Nephron progenitor cell (in vitro differentiated cells): ENCODE measurements at regions not wholly inside any gene's neighbourhood (a gene's known extent, or its start where the extent isn't known, plus 50 kb on each side); places are given as distances from the start of the nearest gene placed in this dataset.

Source experiments
- DNase-seq: peaks from one replicate; pipeline ENCODE4 v3.0.0; 2021
- H3K27ac Mint-ChIP-seq: 2 replicates; pipeline ENCODE4 v1.8.0; 2021; ENCODE audit warnings: mild to moderate bottlenecking, moderate library complexity, mixed read lengths
- H3K27me3 Mint-ChIP-seq: 2 replicates; pipeline ENCODE4 v1.8.0; 2021; ENCODE audit warnings: mild to moderate bottlenecking, low read depth, mixed read lengths; ENCODE audit not compliant: poor library complexity
- H3K36me3 Mint-ChIP-seq: 2 replicates; pipeline ENCODE4 v1.8.0; 2021; ENCODE audit warnings: low read depth, mixed read lengths
- H3K4me1 Mint-ChIP-seq: 2 replicates; pipeline ENCODE4 v1.8.0; 2021; ENCODE audit warnings: mixed read lengths
- H3K4me3 Mint-ChIP-seq: 2 replicates; pipeline ENCODE4 v1.8.0; 2021; ENCODE audit warnings: mild to moderate bottlenecking, moderate library complexity, mixed read lengths
- H3K9me3 Mint-ChIP-seq: 2 replicates; pipeline ENCODE4 v1.8.0; 2021; ENCODE audit warnings: mild to moderate bottlenecking, moderate library complexity, mixed read lengths
- TF ChIP-seq, protein P1 (sequence below): fragments of 200-600 bp; sonication (generic); IDR thresholded peaks from 2 replicates; pipeline ENCODE4 v1.5.0; 2021; ENCODE audit warnings: antibody characterized with exemption

- peaks cover 5% of the 10 kb centered on the region for H3K9me3 Mint-ChIP-seq
- no peaks in the 10 kb centered on the region for H3K27me3 Mint-ChIP-seq
- H3K4me1 Mint-ChIP-seq = no peaks in the 10 kb centered on the region
- no peaks in the 10 kb centered on the region for H3K36me3 Mint-ChIP-seq
- no peak overlapping the region for H3K27ac Mint-ChIP-seq
- no peak for DNase-seq
- TF ChIP-seq, protein P1, sequence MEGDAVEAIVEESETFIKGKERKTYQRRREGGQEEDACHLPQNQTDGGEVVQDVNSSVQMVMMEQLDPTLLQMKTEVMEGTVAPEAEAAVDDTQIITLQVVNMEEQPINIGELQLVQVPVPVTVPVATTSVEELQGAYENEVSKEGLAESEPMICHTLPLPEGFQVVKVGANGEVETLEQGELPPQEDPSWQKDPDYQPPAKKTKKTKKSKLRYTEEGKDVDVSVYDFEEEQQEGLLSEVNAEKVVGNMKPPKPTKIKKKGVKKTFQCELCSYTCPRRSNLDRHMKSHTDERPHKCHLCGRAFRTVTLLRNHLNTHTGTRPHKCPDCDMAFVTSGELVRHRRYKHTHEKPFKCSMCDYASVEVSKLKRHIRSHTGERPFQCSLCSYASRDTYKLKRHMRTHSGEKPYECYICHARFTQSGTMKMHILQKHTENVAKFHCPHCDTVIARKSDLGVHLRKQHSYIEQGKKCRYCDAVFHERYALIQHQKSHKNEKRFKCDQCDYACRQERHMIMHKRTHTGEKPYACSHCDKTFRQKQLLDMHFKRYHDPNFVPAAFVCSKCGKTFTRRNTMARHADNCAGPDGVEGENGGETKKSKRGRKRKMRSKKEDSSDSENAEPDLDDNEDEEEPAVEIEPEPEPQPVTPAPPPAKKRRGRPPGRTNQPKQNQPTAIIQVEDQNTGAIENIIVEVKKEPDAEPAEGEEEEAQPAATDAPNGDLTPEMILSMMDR = no peak
- no peak overlapping the region for H3K4me3 Mint-ChIP-seq
These were observed 500.2 kb downstream of the CDH9 start for GRCh38 chr5:26538226-26538625.

GRCh38 chr5:26535215-26535614 lies 503.2 kb downstream of the CDH9 start:
- H3K27ac Mint-ChIP-seq = no peak overlapping the region
- H3K36me3 Mint-ChIP-seq = no peaks in the 10 kb centered on the region
- no peaks in the 10 kb centered on the region for H3K4me1 Mint-ChIP-seq
- H3K4me3 Mint-ChIP-seq = no peak overlapping the region
- no peak for DNase-seq
- H3K9me3 Mint-ChIP-seq = no peaks in the 10 kb centered on the region
- H3K27me3 Mint-ChIP-seq = no peaks in the 10 kb centered on the region
- TF ChIP-seq, protein P1 = no peak

- TF ChIP-seq, protein P1 = no peak
- no peak overlapping the region for H3K4me3 Mint-ChIP-seq
- H3K4me1 Mint-ChIP-seq = no peaks in the 10 kb centered on the region
- peaks cover 2% of the 10 kb centered on the region for H3K9me3 Mint-ChIP-seq
- H3K27me3 Mint-ChIP-seq = no peaks in the 10 kb centered on the region
- no peaks in the 10 kb centered on the region for H3K36me3 Mint-ChIP-seq
- H3K27ac Mint-ChIP-seq = no peak overlapping the region
- no peak for DNase-seq
These were observed 508.1 kb downstream of the CDH9 start for GRCh38 chr5:26530305-26530704.

- no peaks in the 10 kb centered on the region for H3K4me1 Mint-ChIP-seq
These were observed 519.1 kb downstream of the CDH9 start for GRCh38 chr5:26519245-26519644.

DNA sequence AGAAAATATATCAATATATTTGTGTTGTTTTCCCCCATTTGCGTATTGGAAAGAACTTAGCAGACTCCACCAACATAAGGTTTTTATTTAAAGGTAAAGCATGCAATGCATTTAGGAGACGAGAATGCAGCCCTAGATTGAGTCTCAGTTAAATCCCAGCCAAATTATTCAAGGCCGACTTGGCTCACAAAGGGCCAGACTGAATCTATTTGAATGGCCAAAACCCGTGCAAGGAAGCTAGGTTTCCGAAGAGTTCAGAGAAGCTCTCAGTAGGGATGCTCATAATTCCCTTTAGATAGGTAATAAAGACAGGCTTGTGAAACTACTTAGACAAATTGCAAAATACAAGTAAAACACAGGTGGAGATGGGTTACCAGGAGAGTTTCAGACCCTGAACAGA lies 520.3 kb downstream of the CDH9 start:
- H3K27ac Mint-ChIP-seq = no peak overlapping the region
- H3K4me3 Mint-ChIP-seq = no peak overlapping the region
- no peak for DNase-seq
- no peaks in the 10 kb centered on the region for H3K4me1 Mint-ChIP-seq
- H3K9me3 Mint-ChIP-seq = no peaks in the 10 kb centered on the region
- TF ChIP-seq, protein P1 = no peak
- H3K27me3 Mint-ChIP-seq = peaks cover 2% of the 10 kb centered on the region
- H3K36me3 Mint-ChIP-seq = no peaks in the 10 kb centered on the region

More at GRCh38 chr5:26519245-26519644, 519.1 kb downstream of the CDH9 start:
- no peak for DNase-seq
- Mint-ChIP-seq H3K9me3 (peaks cover 5% of the 10 kb centered on the region), H3K27ac (peak overlapping the region; percentile 16), H3K36me3 (no peaks in the 10 kb centered on the region), H3K27me3 (peaks cover 2% of the 10 kb centered on the region), H3K4me3 (no peak overlapping the region)
- TF ChIP-seq, protein P1 = no peak

DNA sequence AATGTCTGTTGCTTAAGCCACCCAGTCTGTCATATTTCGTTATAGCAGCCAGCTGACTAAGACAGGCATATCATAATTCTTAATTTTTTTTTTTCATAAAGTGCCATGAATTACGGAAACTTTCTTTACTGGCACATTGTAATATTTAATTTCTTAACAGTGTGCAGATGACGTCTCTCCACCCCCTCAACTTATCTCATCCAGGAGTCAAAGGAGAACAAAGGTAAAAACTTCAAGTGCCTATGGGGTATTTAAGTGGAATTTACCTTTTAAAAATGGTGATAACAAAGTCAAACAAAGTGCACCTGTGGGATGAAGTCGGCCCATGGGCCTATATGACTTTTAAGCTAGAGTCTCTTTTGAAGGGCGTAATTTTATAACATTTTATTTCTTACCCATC lies 539.4 kb downstream of the CDH9 start:
- TF ChIP-seq, protein P1 = no peak
- no peaks in the 10 kb centered on the region for H3K36me3 Mint-ChIP-seq
- H3K27ac Mint-ChIP-seq = no peak overlapping the region
- no peak for DNase-seq
- peaks cover 3% of the 10 kb centered on the region for H3K27me3 Mint-ChIP-seq
- no peak overlapping the region for H3K4me3 Mint-ChIP-seq
- H3K4me1 Mint-ChIP-seq = no peaks in the 10 kb centered on the region
- peaks cover 5% of the 10 kb centered on the region for H3K9me3 Mint-ChIP-seq
